ENCODE measurements at regions not wholly inside any gene's neighbourhood (a gene's known extent, or its start where the extent isn't known, plus 50 kb on each side); places are given as distances from the start of the nearest gene placed in this dataset.
"Not testable (repeated sequence)": the region's sequence is repeated elsewhere in the genome, so short reads cannot be mapped to it uniquely, and the experiment has no call there.

DNA sequence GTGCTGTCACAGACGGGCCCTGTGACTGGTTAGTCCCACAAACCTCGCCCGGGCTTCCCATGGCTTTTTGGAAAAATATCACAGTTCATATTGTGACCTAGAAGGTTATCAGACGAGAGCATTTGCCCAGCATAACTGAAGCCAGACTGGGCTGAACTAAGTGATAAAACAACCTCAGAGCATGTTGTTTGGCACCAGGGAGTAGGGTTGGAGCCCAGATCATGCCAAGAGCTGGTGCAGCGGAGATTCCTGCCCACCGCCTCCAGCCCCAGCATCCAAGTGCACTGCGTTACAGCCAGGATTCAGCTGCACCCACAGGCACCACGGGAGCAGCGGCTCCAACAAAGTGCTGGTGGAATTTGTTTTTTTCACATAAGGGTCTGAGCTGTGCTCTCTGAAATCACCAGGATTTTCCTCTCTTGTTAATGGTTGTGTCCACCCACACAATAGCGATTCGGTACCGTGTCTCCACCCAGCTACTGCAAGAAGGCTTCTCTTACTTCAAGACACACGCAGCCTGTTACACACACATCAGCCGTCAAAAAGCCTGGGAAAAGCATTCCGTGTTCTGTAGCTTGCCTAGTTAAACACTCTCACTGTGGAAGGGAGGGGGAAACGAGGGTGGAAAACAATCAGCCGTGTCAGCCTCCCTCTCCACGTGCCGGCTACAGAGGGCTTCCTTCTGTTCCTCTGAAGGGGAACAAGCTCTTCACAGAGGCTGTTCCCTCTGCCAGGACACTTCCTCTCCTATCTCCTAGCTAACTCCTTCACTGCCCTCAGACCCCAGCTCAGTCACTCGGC, 273.8 kb downstream of the C16orf95 start:
- DNase-seq: no peak

DNA sequence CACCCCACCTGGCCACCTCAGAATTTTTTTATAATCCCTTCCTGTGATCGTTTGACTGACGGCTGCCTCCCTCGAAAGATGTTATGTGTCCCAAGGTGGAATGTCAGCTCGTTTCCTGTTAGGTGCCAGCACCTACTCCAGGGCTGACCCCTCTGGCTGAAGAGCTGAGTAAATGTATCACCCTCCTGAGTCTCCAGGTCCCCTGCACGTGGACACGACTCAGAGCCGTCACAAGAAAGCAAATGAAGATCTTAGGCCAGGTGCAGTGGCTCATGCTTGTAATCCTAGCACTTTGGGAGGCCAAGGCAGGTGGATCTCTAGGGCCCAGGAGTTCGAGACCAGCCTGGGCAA, 273.2 kb downstream of the C16orf95 start:
- DNase-seq: no peak

DNA sequence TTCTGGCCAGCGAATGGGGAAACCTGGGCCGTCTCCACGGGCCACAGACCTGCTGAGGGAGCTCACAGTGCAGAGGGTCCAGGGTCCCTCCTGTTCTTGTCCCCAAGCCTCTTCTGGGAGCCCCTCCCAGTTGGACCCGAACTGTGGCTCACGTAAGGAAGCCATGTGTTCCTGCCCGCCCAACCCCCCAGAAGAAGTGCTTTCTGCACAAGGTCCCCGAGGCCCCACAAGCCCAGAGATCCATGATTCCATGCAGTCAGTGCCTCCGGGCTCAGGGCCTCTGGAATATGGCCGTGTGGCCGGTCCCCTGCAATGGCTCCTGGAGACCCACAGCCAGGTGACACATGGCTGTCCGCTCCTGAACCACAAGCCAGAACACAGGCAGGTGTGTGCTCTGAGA, 272.4 kb downstream of the C16orf95 start:
- no peak for DNase-seq

DNA sequence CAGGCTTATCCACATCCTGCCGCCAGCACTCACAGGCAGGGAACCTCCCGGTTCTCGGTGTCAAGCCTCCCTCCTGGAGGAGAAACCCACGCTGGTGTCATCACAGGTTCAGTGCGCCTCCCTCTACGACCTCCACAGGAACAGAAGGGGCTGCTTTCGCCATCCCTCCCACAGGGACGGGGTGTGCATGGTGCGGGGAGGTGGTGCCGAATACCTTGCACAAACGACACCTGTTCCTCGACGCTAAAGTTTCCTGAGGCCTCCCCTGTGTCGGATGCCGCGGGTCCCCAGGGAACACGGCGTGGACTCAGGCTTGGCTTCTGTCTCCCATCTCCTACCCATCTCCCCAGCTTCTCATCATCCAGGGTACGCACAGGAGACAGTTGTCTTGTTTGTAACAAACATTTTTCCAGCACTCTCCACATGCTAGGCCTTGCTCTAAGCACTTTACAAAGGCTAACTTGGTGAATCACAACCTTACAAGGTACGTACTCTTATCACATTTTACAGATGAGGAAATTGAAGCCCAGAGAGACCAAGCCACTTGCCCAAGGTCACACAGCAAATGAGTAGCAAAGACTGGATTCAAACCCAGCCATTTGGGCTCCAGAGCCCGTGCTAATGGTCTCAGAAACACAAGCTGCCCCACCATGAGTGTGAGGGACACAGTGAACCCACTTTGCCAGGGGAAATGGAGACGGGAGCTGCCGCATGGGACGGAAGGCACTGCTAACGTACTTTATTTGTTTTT, 271.6 kb downstream of the C16orf95 start:
- DNase-seq: no peak

DNA sequence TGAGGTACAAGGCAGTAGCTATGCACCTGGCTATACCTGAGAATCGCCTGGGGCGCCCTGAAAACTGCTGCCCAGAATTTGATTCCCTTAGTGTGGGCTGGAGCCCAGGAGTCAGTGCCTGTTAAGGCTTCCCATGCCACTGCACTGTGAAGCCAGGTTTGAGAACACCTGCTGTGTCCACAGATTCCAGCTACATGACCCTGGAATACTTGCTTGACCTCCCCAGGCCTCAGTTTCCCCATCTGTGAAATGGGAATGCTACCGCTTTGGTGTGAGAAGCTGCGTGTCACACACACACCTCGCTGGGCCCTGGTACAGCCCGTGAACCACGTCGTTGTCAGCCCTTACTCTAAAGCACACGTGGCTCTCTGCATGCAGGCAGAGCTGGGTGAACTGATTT, 271.0 kb downstream of the C16orf95 start:
- no peak for DNase-seq

DNA sequence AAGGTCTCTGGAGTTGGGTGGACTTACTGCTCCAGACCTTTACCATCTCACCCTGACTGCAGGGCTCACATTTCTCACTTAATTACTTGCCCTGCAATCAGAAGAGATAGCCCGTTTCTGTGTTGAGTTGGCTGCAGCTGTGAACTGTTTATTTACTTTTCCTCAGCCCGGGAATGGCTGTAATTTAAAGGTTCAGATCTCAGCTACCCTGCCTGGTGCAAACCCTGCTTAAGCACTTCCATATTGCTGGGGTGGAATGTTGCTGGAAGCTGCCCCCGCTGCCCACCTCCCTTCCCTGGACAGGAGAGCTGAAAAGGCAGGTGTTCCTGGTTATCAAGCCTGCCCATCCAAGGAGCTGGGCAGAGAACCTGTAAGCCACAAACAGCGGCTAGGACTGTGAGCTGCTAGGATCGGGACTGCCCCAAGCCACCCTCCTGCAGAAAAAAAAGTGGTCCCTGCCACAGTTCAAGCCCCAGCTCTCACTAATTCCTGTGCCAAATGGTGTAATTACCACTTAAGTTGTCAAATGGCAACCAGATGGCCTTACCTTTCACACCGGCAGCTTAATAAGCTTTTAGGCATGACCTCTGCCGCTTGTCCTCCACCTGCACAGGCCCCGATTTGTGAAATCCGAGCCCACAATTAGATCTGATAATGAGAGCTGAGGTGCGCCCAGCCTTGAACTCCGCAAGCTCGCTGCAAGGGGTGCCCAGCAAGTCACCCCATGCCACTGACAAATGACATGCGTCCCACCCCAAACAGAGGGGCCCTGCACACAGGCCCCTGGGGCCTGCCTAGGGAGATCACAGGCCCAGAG, 269.8 kb downstream of the C16orf95 start:
- no peak for DNase-seq

DNA sequence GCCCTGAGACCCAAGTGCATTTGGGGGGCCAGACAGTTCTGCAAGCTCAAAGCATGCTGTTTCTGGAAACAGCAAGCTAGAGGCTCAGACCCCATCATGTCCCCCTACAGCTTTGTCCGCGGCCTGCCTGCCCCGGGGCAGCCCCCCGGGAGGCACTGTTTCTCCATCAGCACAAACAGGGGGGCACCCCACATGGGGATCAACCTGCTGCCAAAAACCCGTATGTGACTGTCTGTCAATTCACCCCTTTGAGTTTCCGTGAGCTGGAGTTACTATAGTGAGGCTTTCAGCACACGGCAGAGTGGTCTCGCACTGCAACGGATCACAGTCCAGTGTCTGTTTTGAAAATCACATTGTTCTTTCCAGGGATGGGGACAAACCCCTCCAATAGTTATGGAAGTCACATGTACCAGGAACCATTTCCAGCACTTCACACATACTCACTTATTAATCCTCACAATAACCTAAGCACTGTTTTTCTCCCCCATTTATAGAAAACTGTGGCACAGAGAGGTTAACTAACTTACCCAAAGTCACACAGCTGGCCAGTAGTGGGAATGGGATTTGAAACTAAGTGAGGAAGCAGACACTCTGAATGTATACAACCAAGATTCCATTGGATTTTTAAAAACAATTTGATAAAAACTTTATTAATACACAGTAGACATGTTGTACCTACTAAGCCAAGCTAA, 269.0 kb downstream of the C16orf95 start:
- DNase-seq: no peak

DNA sequence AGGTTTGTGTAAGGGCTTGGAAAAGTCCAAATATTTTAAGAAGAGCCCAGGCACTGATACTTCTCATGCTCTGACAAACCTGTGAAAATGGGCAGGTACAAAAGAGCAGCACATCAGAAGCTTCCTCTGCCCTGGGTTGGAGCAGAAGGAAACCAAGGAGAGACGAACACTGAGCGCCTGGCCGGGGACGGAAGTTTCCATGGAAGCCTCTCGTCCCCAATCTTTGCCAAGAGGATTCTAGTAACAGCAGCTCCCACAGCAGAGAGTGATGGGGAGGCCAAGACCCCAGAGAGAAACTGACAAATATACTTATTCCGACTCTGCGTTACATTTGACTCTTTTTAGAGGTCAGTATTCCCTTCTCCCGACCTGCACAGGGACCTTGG, 268.5 kb downstream of the C16orf95 start:
- DNase-seq: no peak

DNA sequence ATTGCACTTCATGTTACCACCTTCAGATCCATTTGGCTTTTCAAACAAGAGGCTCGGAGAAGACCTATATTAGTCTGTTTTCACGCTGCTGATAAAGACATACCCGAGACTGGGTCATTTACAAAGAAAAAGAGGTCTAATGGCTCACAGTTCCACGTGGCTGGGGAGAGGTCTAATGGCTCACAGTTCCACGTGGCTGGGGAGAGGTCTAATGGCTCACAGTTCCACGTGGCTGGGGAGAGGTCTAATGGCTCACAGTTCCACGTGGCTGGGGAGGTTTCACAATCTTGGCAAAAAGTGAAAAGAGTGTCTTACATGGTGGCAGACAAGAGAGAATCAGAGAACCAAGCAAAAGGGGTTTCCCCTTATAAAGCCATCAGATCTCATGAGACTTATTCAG, 268.0 kb downstream of the C16orf95 start:
- DNase-seq: not testable (repeated sequence)

DNA sequence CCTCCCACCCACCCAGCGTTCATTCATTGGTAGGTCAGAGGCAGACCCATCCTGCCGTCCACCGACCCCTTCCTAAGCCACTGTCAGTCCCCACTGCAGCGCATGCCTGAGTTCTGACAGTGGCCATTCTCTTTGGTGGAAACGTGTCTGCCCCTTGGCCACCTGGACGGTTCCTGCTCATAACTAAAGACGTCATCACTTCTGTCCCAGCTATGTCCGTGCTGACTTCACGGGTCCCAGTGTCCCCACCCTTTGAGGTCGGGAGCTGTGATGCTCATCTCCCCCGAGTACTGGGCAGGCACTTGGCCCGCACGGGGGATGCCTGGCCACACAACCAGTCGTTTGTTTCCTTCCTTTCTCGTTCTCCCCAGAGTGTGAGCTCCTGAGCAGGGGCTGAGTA, 267.1 kb downstream of the C16orf95 start:
- DNase-seq: no peak

DNA sequence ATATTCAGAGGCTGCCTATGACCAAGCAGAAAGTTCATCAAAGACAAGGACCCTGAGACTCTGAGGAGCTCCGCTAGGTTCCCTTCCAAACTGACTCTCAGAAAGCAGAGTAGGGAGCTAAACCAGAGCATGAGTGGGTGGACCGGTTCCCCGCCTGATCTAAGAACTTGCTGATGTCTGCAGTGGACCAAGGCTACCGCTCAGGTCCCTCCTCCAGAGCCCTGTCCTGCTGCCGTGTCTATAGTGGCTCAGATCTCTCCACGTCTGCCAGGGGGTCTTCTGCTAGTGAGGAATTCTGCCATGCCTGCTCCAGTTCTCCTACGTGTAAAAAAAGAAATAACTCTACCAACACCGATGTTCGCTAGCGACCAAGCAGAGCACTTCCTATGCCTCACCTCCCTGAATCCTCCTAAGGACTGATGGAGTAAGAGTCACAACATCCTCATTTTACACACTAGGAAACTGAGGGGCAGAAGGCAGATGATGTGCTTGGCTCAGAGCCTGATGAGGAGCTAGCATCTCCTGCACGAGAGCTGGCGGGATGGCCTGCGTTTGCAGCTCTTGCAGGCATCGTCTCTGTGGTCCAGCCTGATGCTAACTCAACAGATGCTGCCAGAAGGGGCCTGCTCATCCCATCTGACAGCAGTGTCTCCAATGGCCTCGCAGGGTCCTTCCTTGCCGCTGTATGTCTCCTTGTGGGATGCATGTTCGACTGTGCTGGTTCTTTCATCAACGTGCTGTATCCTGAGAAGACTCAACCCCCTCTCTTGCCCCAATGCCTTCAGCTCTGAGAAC, 265.5 kb downstream of the C16orf95 start:
- DNase-seq: no peak

DNA sequence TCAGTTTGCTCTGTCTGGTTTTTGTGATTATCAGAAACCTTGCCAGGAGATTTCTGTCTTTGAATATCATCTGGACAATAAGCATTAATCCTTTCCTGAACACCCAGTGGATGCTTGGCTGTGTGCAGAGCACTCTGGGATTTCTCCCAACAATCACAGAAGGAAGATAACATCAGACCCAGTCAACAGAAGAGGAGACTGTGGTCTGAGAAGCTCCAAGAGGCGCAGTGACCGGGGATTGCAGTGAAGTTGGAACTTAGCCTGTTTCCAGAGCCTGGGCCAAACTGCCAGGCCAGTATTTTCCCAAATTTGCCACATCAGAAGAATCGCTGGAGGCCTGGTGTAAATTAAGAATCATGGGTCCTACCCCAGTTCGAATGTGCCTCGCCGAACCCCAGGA, 264.7 kb downstream of the C16orf95 start:
- no peak for DNase-seq

DNA sequence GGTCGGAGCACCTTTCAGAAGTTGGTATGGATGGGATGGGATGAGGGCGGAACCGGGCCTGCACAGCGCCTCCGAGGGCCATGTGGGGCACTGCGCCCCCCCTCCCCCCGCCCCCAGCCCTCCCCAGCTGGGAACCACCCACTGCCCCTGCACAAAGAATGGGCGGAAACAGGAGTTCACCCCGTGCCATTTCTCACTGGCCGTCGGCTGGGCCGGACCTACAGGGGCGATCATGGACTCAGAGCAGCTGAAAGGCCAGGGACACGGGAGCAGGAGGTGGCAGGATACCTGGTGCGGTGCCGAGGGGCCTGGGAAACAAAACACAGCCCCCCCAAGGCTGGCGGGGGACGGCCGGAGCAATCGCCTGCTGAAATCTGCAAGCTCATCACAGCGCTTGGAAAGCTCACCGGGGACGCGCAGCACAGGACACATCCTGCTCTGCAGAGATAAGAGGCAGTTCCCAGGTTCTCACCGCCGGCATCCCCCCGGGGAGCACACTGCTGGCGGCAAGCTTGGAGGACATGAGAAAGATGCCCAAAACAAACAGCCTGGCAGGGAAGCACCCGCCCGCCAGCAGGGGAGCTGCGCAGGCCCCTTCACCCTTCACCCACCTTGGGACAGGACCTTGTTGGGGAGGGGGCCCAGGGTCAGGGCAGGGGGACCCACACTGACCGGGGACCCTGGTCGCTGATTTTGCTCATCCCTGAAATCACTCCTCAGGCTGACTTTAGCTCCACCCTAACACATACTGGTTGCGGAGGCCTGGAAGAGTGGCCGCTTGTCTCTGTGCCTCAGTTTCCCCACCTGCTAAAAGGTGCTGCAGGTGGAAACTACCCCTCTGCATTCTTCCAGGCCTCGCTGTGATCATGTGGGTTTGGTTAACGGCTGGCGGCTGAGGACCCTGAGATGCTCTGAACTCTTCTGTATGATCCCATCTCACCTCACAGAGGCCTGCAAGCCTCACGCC, 263.9 kb downstream of the C16orf95 start:
- DNase-seq: no peak

DNA sequence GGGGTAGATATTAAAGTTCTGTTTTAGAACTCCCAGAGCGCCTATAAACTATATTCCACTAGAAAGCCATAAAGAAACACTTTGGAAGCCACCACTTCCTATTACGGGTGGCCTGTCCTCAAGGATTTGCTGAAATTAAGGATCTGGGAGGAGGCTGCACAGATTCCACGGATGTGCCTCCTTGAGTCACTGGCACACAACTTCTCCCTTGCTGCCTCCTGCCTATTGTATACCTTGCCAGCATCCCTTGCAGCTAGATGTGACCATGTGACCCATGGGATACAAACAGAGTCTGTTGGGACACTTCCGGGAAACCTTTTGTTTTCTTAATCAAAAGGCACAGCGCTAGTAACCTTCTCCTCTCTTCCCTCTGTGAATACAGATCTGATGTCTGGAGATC, 263.0 kb downstream of the C16orf95 start:
- no peak for DNase-seq

DNA sequence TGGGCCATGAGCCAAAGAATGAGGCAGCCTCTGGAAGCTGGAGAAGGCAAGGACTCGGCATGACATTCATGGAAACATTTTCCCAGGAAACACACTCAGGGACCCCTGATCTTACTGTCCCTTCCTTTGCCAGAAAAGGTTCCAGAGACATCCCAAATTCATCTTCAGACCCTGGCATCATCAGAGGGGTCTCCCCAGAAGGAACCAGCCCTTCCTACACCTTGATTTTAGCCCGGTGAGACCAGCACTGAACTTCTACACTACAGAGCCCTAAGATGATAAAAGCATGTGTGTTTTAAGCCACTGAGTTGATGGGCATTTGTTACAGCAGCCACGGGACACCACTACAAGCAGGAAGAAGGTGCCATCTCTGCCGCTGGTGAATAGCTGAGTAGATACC, 262.3 kb downstream of the C16orf95 start:
- DNase-seq: no peak

DNA sequence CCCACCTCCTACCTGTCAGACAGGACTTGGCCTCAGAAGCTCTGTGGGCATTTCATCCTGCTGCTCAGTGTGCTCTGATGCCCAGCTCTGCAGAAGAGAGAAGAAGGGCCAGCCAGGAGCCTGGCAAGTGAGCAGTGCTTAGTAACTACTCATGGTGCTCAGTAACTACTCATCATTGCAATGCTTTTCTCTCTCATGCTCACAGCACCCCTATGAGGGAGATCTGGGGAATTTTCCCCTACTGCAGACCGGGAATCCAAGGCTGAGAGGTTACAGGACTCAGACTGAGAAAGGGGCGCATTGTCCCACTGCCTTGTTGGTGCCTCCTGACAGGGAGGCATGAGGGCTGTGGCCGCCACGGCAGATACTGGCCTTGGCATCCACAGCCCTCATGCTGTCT, 261.1 kb downstream of the C16orf95 start:
- DNase-seq: no peak

DNA sequence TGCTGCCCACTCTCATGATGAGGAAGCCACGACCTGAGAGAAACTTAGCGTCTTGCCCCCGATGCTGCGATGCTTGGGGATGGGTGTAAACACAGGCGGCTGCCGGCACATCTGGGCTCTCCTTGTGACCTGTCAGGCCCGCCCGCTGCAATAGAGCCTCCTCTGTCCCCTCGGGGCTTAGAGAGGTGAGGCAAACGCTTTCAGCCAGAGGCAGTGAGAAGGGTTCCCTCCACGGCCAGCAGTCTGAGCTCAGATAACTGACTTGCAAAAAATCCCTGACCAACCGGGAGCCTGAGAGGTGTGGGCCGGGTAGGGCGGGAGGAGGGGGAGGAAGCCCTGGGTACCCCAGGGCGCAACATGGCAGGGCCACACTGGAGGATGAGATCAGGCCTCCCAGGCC, 260.6 kb downstream of the C16orf95 start:
- DNase-seq: no peak

DNA sequence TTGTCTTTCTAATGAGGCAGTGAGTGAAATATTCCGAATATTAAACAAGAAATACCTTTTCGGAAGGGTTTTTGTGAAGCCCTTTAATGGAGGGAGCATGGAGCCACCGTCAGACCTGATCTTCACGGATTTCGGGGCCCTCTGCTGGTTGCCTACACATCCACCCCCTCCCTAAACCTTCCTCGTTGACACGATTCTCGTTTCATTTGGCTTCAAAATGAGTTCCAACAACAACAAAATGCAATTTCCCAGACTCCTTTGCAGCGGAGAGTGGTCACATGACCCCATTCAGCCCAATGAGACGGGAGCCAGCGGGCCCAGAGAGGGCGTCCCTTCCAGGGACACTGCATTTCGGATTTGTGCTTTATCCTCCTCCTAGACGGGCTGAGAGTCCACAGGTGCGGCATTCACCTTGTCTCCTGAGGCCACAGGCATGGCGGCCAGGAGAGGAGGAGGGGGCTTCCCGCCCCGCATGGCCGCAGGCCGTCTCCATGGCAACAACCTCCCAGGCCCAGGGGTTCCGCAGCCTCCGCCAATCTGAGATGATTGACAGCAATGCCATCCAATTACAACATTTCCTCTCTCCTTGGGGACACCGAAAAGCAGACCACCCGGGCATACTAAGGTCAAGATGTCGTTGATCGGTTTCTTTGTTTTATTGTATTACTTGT, 259.8 kb downstream of the C16orf95 start:
- DNase-seq: no peak

DNA sequence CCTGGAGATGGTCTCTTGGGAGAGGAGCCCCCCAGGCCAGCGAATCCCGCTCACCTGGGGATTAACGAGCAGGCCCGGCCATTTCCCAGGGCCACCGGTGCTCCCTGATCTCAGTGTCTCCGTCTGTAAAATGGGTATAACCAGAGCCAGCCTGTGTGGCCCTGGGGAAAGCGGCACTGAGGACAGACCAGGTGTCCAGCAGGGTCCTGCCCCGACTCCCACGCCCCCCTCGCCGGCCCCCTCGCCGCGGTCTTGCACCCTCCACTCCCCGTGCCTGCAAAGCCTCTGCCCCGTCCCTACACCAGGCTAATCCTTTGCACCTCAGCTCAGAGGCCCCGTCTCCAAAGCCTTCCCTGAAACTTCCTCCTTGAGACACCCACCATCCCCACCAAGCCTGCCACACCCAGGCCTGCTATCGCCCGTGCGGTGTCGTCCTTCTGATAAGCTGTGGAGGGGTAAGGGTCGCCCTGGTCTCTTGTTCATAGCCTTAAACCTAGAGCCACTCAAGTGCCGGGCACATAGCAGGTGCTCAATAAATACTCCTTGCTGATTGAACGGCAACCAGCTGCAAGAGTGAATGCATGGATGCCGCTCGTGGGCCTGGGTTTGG, 259.1 kb downstream of the C16orf95 start:
- DNase-seq: no peak

DNA sequence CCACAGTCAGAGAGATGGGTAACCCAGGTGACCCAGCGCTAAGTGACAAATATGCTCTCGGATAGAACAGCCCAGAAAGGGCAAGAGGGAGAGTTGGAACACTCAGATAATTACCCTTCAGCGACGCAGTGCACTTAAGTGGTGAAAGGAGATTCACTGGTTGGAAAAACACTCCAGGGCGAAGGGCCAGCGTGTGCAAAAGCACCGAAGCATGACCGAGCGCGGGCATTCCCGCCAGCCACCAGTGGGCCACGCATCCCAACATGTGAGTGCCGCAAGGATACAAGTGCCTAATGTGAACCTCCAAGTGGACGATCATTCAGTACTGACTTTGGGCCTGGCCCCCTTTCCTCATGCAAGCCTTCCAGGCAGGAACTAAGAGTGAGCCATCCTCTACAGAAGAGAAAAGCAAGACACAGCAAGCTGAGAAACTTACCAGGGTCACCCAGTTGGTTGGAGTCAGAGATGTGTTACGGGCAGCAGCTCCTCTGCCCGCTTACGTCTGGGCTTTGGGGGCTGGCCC, 258.4 kb downstream of the C16orf95 start:
- DNase-seq: no peak
